Ishikawa (cell line): ENCODE measurements at regions not wholly inside any gene's neighbourhood (a gene's known extent, or its start where the extent isn't known, plus 50 kb on each side); places are given as distances from the start of the nearest gene placed in this dataset.

Experiments used
- CEBPB ChIP-seq: IDR thresholded peaks from 2 replicates; pipeline ENCODE4 v1.6.1; 2012
- CREB1 ChIP-seq: IDR thresholded peaks from 2 replicates; pipeline ENCODE4 v1.6.1; 2012; ENCODE audit warnings: low read depth
- EGR1 ChIP-seq: IDR thresholded peaks from 2 replicates; pipeline ENCODE4 v1.6.1; 2012
- EP300 ChIP-seq: IDR thresholded peaks from 2 replicates; pipeline ENCODE4 v1.6.1; 2012; ENCODE audit warnings: borderline replicate concordance
- FOXM1 ChIP-seq: IDR thresholded peaks from 2 replicates; pipeline ENCODE4 v1.6.1; 2012; ENCODE audit warnings: low read depth, borderline replicate concordance
- NFIC ChIP-seq: IDR thresholded peaks from 2 replicates; pipeline ENCODE4 v1.6.1; 2012
- RAD21 ChIP-seq: IDR thresholded peaks from 2 replicates; pipeline ENCODE4 v1.6.1; 2012; ENCODE audit warnings: low read depth
- TAF1 ChIP-seq: IDR thresholded peaks from 2 replicates; pipeline ENCODE4 v1.6.1; 2012; ENCODE audit warnings: low read depth, mild to moderate bottlenecking
- TCF12 ChIP-seq: IDR thresholded peaks from 2 replicates; pipeline ENCODE4 v1.6.1; 2012; ENCODE audit warnings: low read depth
- TEAD4 ChIP-seq: IDR thresholded peaks from 2 replicates; pipeline ENCODE4 v1.6.1; 2012
- YY1 ChIP-seq: IDR thresholded peaks from 2 replicates; pipeline ENCODE4 v1.6.1; 2012; ENCODE audit warnings: low read depth
- ZBTB7A ChIP-seq: IDR thresholded peaks from 2 replicates; pipeline ENCODE4 v1.6.1; 2012; ENCODE audit warnings: low read depth
- TF ChIP-seq, protein P1 (sequence below): IDR thresholded peaks from 2 replicates; pipeline ENCODE4 v1.6.1; 2012
- TF ChIP-seq, protein P2 (sequence below): IDR thresholded peaks from 2 replicates; pipeline ENCODE4 v1.6.1; 2012; ENCODE audit warnings: low read depth, mild to moderate bottlenecking
- TF ChIP-seq, protein P3 (sequence below): IDR thresholded peaks from 2 replicates; pipeline ENCODE4 v1.6.1; 2012

DNA sequence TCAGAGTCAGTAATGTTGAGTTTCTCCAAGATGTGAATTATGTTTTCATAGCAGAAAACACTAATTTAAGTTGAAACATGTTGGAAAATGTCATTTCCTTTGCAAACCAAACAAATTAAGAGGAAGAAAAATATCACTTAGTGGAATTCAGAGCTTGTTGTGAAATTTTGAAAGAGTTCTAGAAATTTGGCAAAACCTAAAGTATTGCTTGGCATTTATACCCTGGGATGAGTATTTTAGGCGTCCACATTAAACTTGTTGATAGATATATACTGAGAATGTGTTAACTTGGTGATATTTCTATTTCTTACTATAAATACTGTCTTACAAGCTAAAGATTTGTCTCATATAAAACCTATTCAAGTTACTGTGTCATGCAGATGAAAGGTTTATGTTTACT lies 335.2 kb downstream of the NSUN3 start:
- TF ChIP-seq FOXM1 (no peak), EP300 (no peak), RAD21 (no peak)
- TF ChIP-seq, protein P1, sequence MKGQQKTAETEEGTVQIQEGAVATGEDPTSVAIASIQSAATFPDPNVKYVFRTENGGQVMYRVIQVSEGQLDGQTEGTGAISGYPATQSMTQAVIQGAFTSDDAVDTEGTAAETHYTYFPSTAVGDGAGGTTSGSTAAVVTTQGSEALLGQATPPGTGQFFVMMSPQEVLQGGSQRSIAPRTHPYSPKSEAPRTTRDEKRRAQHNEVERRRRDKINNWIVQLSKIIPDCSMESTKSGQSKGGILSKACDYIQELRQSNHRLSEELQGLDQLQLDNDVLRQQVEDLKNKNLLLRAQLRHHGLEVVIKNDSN, result no peak

DNA sequence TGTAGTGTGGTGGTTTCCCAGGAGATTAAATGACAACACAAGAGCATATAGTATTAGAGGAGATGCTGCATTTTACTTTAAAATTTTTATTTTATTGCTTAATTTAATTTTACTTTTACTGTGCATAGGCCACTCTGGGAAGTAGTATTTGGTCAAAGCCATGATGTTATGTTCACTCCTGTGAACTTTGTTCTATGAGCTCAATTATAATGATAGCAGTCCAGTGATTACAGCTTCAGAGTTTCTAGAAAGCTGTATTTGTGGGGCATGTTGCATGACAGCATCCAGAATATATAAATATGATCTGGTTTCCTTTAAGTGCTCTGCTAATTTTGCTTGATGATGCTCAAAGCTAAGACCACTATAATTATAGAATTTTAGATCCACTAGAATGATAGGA lies 338.6 kb downstream of the NSUN3 start:
- TF ChIP-seq, protein P2, sequence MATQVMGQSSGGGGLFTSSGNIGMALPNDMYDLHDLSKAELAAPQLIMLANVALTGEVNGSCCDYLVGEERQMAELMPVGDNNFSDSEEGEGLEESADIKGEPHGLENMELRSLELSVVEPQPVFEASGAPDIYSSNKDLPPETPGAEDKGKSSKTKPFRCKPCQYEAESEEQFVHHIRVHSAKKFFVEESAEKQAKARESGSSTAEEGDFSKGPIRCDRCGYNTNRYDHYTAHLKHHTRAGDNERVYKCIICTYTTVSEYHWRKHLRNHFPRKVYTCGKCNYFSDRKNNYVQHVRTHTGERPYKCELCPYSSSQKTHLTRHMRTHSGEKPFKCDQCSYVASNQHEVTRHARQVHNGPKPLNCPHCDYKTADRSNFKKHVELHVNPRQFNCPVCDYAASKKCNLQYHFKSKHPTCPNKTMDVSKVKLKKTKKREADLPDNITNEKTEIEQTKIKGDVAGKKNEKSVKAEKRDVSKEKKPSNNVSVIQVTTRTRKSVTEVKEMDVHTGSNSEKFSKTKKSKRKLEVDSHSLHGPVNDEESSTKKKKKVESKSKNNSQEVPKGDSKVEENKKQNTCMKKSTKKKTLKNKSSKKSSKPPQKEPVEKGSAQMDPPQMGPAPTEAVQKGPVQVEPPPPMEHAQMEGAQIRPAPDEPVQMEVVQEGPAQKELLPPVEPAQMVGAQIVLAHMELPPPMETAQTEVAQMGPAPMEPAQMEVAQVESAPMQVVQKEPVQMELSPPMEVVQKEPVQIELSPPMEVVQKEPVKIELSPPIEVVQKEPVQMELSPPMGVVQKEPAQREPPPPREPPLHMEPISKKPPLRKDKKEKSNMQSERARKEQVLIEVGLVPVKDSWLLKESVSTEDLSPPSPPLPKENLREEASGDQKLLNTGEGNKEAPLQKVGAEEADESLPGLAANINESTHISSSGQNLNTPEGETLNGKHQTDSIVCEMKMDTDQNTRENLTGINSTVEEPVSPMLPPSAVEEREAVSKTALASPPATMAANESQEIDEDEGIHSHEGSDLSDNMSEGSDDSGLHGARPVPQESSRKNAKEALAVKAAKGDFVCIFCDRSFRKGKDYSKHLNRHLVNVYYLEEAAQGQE, result no peak
- TF ChIP-seq CREB1, result no peak
- TF ChIP-seq RAD21, result no peak
- no peak for TF ChIP-seq EGR1
- TF ChIP-seq TEAD4, result no peak
- no peak for TF ChIP-seq ZBTB7A
- TF ChIP-seq, protein P1, result no peak
- TF ChIP-seq TCF12, result no peak

DNA sequence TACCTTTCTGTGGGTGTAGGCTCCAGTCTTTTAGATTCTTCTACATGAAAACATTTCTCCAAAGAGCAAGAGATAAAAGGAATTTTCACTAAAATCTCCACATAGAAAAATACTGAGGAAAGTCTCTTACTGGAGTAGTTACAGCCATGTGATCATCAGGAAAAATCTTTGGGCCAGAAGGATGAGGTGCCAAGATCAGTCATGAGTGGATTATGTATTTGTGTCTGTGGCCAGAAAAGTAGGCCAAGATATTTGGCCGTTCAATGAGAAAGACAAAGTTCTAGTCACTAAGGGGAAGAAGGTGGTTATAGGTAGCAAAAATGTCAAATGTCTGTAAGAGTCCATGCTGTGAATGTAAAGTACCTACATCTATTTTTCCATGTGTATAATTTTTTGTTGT lies 339.3 kb downstream of the NSUN3 start:
- TF ChIP-seq NFIC (no peak), YY1 (no peak), TEAD4 (no peak)
- TF ChIP-seq, protein P1, result no peak

DNA sequence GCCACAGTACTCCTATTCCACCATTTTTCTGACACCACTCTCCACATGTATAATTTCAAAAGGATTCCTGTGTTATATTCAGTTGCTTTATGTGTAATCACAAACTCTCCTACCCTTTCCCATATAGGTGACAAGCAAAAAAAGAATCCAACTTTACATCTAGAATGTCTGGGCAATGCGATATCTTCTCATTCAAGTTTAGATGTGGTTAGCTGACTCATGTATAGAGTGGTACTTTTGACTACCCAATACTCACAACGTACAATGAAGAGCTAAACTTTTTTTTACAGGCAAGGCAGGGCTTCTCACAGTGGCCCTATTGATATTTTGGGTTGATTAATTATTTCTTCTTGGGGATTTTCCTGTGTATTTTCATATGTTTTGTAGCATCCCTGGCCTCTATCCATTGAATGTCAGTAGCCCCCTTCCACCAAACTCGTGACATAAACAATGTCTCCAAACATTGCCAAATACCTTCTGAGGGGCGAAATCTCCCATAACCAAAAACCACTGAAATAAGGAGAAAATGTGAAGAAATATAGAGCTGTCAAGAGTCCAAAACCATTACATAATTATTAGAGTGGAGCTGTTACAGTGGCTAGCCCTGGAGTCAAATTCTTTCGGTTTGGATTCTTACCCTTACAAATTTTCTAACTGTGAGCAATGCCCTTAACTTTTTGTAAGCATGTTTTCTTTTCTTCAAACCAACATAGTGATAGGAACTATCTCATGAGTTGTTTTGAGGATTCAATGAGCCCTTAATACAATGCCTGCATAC lies 342.6 kb downstream of the NSUN3 start:
- TF ChIP-seq TEAD4, result no peak
- no peak for TF ChIP-seq EP300
- TF ChIP-seq, protein P2, result no peak
- TF ChIP-seq, protein P3, sequence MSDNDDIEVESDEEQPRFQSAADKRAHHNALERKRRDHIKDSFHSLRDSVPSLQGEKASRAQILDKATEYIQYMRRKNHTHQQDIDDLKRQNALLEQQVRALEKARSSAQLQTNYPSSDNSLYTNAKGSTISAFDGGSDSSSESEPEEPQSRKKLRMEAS, result no peak
- TF ChIP-seq FOXM1, result no peak
- TF ChIP-seq CEBPB, result no peak
- no peak for TF ChIP-seq TCF12
- no peak for TF ChIP-seq CREB1
- no peak for TF ChIP-seq EGR1
- TF ChIP-seq NFIC, result no peak

DNA sequence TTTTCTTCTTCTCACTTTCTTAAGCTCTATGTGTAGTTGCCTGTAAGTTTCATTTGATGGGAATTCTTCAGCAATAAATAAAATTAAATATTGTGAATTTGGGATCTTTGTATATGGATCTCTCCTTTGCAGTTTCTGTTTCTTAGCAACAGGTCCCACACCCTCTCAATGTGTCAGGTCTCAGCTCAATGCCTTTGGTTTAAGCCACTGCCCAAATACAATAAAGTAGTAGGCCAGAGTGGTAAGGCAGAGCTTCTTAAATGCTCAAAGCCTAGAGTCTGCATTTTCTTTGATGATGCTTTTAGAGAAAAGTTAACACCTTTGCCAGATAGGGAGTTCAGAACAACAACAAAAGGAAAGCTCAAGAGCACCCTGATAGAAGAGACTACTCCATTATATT lies 343.7 kb downstream of the NSUN3 start:
- TF ChIP-seq NFIC (no peak), TEAD4 (no peak), YY1 (no peak), CREB1 (no peak), FOXM1 (no peak), ZBTB7A (no peak), CEBPB (no peak), TCF12 (no peak), TAF1 (no peak), RAD21 (no peak), EP300 (no peak), EGR1 (no peak)
- TF ChIP-seq, protein P1, result no peak
- TF ChIP-seq, protein P2, result no peak
- TF ChIP-seq, protein P3, result no peak
